ENCODE measurements at regions not wholly inside any gene's neighbourhood (a gene's known extent, or its start where the extent isn't known, plus 50 kb on each side); places are given as distances from the start of the nearest gene placed in this dataset.
"Not testable (repeated sequence)": the region's sequence is repeated elsewhere in the genome, so short reads cannot be mapped to it uniquely, and the experiment has no call there.

GRCh38 chr11:71169313-71169712, 83.1 kb downstream of the SHANK2 start:
- Histone ChIP-seq H3K4me3 (no peak overlapping the region), H3K36me3 (ENCODE audit: insufficient read depth) (no peaks in the 10 kb centered on the region), H3K4me2 (no peak overlapping the region), H3K9me2 (ENCODE audit: insufficient read depth) (no peaks in the 10 kb centered on the region), H2AFZ (no peak overlapping the region), H3K27ac (ENCODE audit: low read depth) (no peak overlapping the region), H3K79me2 (replicated peaks; ENCODE audit: insufficient read depth) (peaks cover 46% of the 10 kb centered on the region), H4K20me1 (replicated peaks; ENCODE audit: insufficient read depth) (peaks cover 2% of the 10 kb centered on the region; the same call in 1 of the 2 replicates), H3K27me3 (ENCODE audit: insufficient read depth) (no peaks in the 10 kb centered on the region), H3F3A (replicated peaks; ENCODE audit: low read depth) (no peaks in the 10 kb centered on the region), H3K4me1 (ENCODE audit: insufficient read depth) (0 out of 2 replicates have a peak, but pooled peaks cover 4% of the 10 kb centered on the region)
- Mint-ChIP-seq H3K9me3 (peaks cover 5% of the 10 kb centered on the region; the same call in 2 of the 3 replicates), H3K27ac (no peak overlapping the region), H3K36me3 (ENCODE audit: low read depth) (peaks cover 38% of the 10 kb centered on the region), H3K4me3 (no peak overlapping the region), H3K27me3 (ENCODE audit: insufficient read depth, low read depth, poor library complexity) (peaks cover 10% of the 10 kb centered on the region), H3K4me1 (peaks cover 23% of the 10 kb centered on the region)
- no peak for DNase-seq (ENCODE audit: low spot score)
- TF ChIP-seq, protein P1, sequence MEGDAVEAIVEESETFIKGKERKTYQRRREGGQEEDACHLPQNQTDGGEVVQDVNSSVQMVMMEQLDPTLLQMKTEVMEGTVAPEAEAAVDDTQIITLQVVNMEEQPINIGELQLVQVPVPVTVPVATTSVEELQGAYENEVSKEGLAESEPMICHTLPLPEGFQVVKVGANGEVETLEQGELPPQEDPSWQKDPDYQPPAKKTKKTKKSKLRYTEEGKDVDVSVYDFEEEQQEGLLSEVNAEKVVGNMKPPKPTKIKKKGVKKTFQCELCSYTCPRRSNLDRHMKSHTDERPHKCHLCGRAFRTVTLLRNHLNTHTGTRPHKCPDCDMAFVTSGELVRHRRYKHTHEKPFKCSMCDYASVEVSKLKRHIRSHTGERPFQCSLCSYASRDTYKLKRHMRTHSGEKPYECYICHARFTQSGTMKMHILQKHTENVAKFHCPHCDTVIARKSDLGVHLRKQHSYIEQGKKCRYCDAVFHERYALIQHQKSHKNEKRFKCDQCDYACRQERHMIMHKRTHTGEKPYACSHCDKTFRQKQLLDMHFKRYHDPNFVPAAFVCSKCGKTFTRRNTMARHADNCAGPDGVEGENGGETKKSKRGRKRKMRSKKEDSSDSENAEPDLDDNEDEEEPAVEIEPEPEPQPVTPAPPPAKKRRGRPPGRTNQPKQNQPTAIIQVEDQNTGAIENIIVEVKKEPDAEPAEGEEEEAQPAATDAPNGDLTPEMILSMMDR (conservative IDR thresholded peaks at IDR 0.05; ENCODE audit: low read depth in 2 of 2) = no peak
- TF ChIP-seq POLR2AphosphoS5 (IDR thresholded peaks at IDR 0.05; ENCODE audit: low read depth) (no peak), EZH2phosphoT487 (IDR thresholded peaks at IDR 0.05; ENCODE audit: unreplicated experiment) (no peak)
- ATAC-seq = no peak

GRCh38 chr11:71167814-71168213, 84.6 kb downstream of the SHANK2 start:
- Mint-ChIP-seq H3K4me1 (peaks cover 13% of the 10 kb centered on the region), H3K36me3 (ENCODE audit: low read depth) (peaks cover 38% of the 10 kb centered on the region), H3K27me3 (ENCODE audit: insufficient read depth, low read depth, poor library complexity) (peaks cover 13% of the 10 kb centered on the region)
- not testable (repeated sequence) for H3K4me3 Mint-ChIP-seq; H3K36me3 ChIP-seq (ENCODE audit: insufficient read depth); H3K4me3 ChIP-seq; DNase-seq (ENCODE audit: low spot score); H3K4me2 ChIP-seq; H3K9me2 ChIP-seq (ENCODE audit: insufficient read depth); H3K27me3 ChIP-seq (ENCODE audit: insufficient read depth); H2AFZ ChIP-seq; H3F3A ChIP-seq (replicated peaks; ENCODE audit: low read depth); ATAC-seq; H3K4me1 ChIP-seq (ENCODE audit: insufficient read depth); H3K9me3 Mint-ChIP-seq; H3K27ac ChIP-seq (ENCODE audit: low read depth); H3K27ac Mint-ChIP-seq; H4K20me1 ChIP-seq (replicated peaks; ENCODE audit: insufficient read depth)
- peaks cover 41% of the 10 kb centered on the region for H3K79me2 ChIP-seq (replicated peaks; ENCODE audit: insufficient read depth)

- peaks cover 9% of the 10 kb centered on the region for H3K27me3 Mint-ChIP-seq (ENCODE audit: insufficient read depth, low read depth, poor library complexity)
- Histone ChIP-seq H3F3A (replicated peaks; ENCODE audit: low read depth) (no peaks in the 10 kb centered on the region), H3K4me1 (ENCODE audit: insufficient read depth) (peaks cover 4% of the 10 kb centered on the region; the same call in 1 of the 2 replicates), H3K4me2 (no peak overlapping the region), H3K27me3 (ENCODE audit: insufficient read depth) (no peaks in the 10 kb centered on the region), H3K4me3 (no peak overlapping the region), H3K79me2 (replicated peaks; ENCODE audit: insufficient read depth) (peaks cover 37% of the 10 kb centered on the region), H3K27ac (ENCODE audit: low read depth) (no peak overlapping the region), H3K9me2 (ENCODE audit: insufficient read depth) (no peaks in the 10 kb centered on the region), H2AFZ (no peak overlapping the region), H4K20me1 (replicated peaks; ENCODE audit: insufficient read depth) (no peaks in the 10 kb centered on the region), H3K36me3 (ENCODE audit: insufficient read depth) (no peaks in the 10 kb centered on the region)
- peaks cover 50% of the 10 kb centered on the region for H3K36me3 Mint-ChIP-seq (ENCODE audit: low read depth)
- ATAC-seq (no peak), DNase-seq (ENCODE audit: low spot score) (no peak)
- no peak overlapping the region for H3K27ac Mint-ChIP-seq
- H3K4me3 Mint-ChIP-seq = no peak overlapping the region
- peaks cover 8% of the 10 kb centered on the region; the same call in 2 of the 3 replicates for H3K9me3 Mint-ChIP-seq
- H3K4me1 Mint-ChIP-seq = peaks cover 14% of the 10 kb centered on the region
- no peak for TF ChIP-seq POLR2AphosphoS5 (IDR thresholded peaks at IDR 0.05; ENCODE audit: low read depth)
- TF ChIP-seq JUNB (IDR thresholded peaks at IDR 0.05; ENCODE audit: unreplicated experiment) = no peak
- no peak for TF ChIP-seq NANOG (IDR thresholded peaks at IDR 0.05; ENCODE audit: borderline replicate concordance)
- TF ChIP-seq ZNF114 (CRISPR knock-in tag; IDR thresholded peaks at IDR 0.05) = no peak
- no peak for TF ChIP-seq ETS1 (IDR thresholded peaks at IDR 0.05)
- TF ChIP-seq, protein P1 (conservative IDR thresholded peaks at IDR 0.05; ENCODE audit: low read depth in 2 of 2) = no peak
Measured at GRCh38 chr11:71165771-71166170, 86.6 kb downstream of the SHANK2 start.
